T-helper 17 cell (primary cell): ENCODE measurements at regions not wholly inside any gene's neighbourhood (a gene's known extent, or its start where the extent isn't known, plus 50 kb on each side); places are given as distances from the start of the nearest gene placed in this dataset.
"Not testable (repeated sequence)": the region's sequence is repeated elsewhere in the genome, so short reads cannot be mapped to it uniquely, and the experiment has no call there.

Source experiments
- ATAC-seq: fragments of 150-1000 bp; cut with Tn5 transposase; 2 replicates; pipeline ENCODE4 v1.10.0; 2021; ENCODE audit warnings: mild to moderate bottlenecking, moderate library complexity
- DNase-seq, 3 donors: peaks; one replicate each; pipeline versions ENCODE4 v3.0.0 to v3.0.0-alpha.2; 2020 to 2021
- H3K9me3 ChIP-seq: one replicate; pipeline ENCODE4 v1.7.0; 2013; ENCODE audit warnings: low read length, mild to moderate bottlenecking; ENCODE audit not compliant: control insufficient read depth, poor library complexity, severe bottlenecking
- H3K27ac Mint-ChIP-seq: one replicate; pipeline ENCODE4 v1.8.0; 2022; ENCODE audit warnings: mild to moderate bottlenecking, moderate library complexity, mixed read lengths
- H3K27me3 Mint-ChIP-seq: one replicate; pipeline ENCODE4 v1.8.0; 2022; ENCODE audit warnings: mixed read lengths
- H3K36me3 Mint-ChIP-seq: one replicate; pipeline ENCODE4 v1.8.0; 2022; ENCODE audit warnings: low read depth, mixed read lengths
- H3K4me1 Mint-ChIP-seq: one replicate; pipeline ENCODE4 v1.8.0; 2022; ENCODE audit warnings: mild to moderate bottlenecking, mixed read lengths
- H3K4me3 Mint-ChIP-seq: one replicate; pipeline ENCODE4 v1.8.0; 2022; ENCODE audit warnings: mild to moderate bottlenecking, moderate library complexity, mixed read lengths

GRCh38 chr18:55695091-55695490 lies 107.1 kb upstream of the TCF4 start:
- DNase-seq (no peak), ATAC-seq (no peak)
- Mint-ChIP-seq H3K4me3 (no peak overlapping the region), H3K4me1 (no peaks in the 10 kb centered on the region), H3K27me3 (no peaks in the 10 kb centered on the region), H3K27ac (no peak overlapping the region), H3K36me3 (no peaks in the 10 kb centered on the region)
- H3K9me3 ChIP-seq: no peaks in the 10 kb centered on the region

- no peak for ATAC-seq
- Mint-ChIP-seq H3K27ac (no peak overlapping the region), H3K27me3 (no peaks in the 10 kb centered on the region), H3K36me3 (no peaks in the 10 kb centered on the region), H3K4me1 (no peaks in the 10 kb centered on the region), H3K4me3 (no peak overlapping the region)
- no peak for DNase-seq
- no peaks in the 10 kb centered on the region for H3K9me3 ChIP-seq
These were observed 106.3 kb upstream of the TCF4 start for GRCh38 chr18:55694291-55694690.

- H3K4me1 Mint-ChIP-seq: no peaks in the 10 kb centered on the region
- ATAC-seq (no peak), DNase-seq (no peak)
- H3K4me3 Mint-ChIP-seq: no peak overlapping the region
- no peaks in the 10 kb centered on the region for H3K36me3 Mint-ChIP-seq
- H3K27ac Mint-ChIP-seq: no peak overlapping the region
- H3K9me3 ChIP-seq: no peaks in the 10 kb centered on the region
- H3K27me3 Mint-ChIP-seq: no peaks in the 10 kb centered on the region
These were observed 100.0 kb upstream of the TCF4 start for GRCh38 chr18:55688030-55688429.

GRCh38 chr18:55687106-55687505 lies 99.1 kb upstream of the TCF4 start:
- H3K27ac Mint-ChIP-seq: no peak overlapping the region

GRCh38 chr18:55685638-55686037 lies 97.6 kb upstream of the TCF4 start:
- Mint-ChIP-seq H3K4me1 (no peaks in the 10 kb centered on the region), H3K27me3 (no peaks in the 10 kb centered on the region), H3K27ac (no peak overlapping the region), H3K4me3 (no peak overlapping the region), H3K36me3 (no peaks in the 10 kb centered on the region)
- DNase-seq (no peak), ATAC-seq (no peak)
- no peaks in the 10 kb centered on the region for H3K9me3 ChIP-seq

More at GRCh38 chr18:55687106-55687505, 99.1 kb upstream of the TCF4 start:
- ATAC-seq (no peak), DNase-seq (no peak)
- Mint-ChIP-seq H3K4me1 (no peaks in the 10 kb centered on the region), H3K27me3 (no peaks in the 10 kb centered on the region), H3K36me3 (no peaks in the 10 kb centered on the region), H3K4me3 (no peak overlapping the region)
- no peaks in the 10 kb centered on the region for H3K9me3 ChIP-seq

- no peaks in the 10 kb centered on the region for H3K9me3 ChIP-seq
- no peaks in the 10 kb centered on the region for H3K4me1 Mint-ChIP-seq
- no peak overlapping the region for H3K4me3 Mint-ChIP-seq
- no peak overlapping the region for H3K27ac Mint-ChIP-seq
- no peak for ATAC-seq
- H3K36me3 Mint-ChIP-seq: no peaks in the 10 kb centered on the region
- no peak for DNase-seq
- no peaks in the 10 kb centered on the region for H3K27me3 Mint-ChIP-seq
These were observed 84.8 kb upstream of the TCF4 start for GRCh38 chr18:55672574-55673361.

GRCh38 chr18:55665506-55665905 lies 77.5 kb upstream of the TCF4 start:
- H3K36me3 Mint-ChIP-seq: peaks cover 3% of the 10 kb centered on the region

GRCh38 chr18:55664758-55665400 lies 76.9 kb upstream of the TCF4 start:
- not testable (repeated sequence) for H3K9me3 ChIP-seq, H3K36me3 Mint-ChIP-seq, H3K4me1 Mint-ChIP-seq, H3K27me3 Mint-ChIP-seq, ATAC-seq, DNase-seq, H3K4me3 Mint-ChIP-seq, H3K27ac Mint-ChIP-seq

More at GRCh38 chr18:55665506-55665905, 77.5 kb upstream of the TCF4 start:
- DNase-seq (no peak), ATAC-seq (no peak)
- H3K27me3 Mint-ChIP-seq: no peaks in the 10 kb centered on the region
- no peak overlapping the region for H3K27ac Mint-ChIP-seq
- H3K9me3 ChIP-seq: no peaks in the 10 kb centered on the region
- H3K4me1 Mint-ChIP-seq: no peaks in the 10 kb centered on the region
- H3K4me3 Mint-ChIP-seq: no peak overlapping the region

GRCh38 chr18:55663891-55664290 lies 75.9 kb upstream of the TCF4 start:
- no peaks in the 10 kb centered on the region for H3K9me3 ChIP-seq
- H3K27me3 Mint-ChIP-seq: no peaks in the 10 kb centered on the region

GRCh38 chr18:55658598-55658997 lies 70.6 kb upstream of the TCF4 start:
- Mint-ChIP-seq H3K4me1 (no peaks in the 10 kb centered on the region), H3K36me3 (no peaks in the 10 kb centered on the region)
- H3K9me3 ChIP-seq: no peaks in the 10 kb centered on the region

More at GRCh38 chr18:55663891-55664290, 75.9 kb upstream of the TCF4 start:
- Mint-ChIP-seq H3K36me3 (peaks cover 3% of the 10 kb centered on the region), H3K4me1 (no peaks in the 10 kb centered on the region), H3K27ac (no peak overlapping the region), H3K4me3 (no peak overlapping the region)
- ATAC-seq: no peak
- DNase-seq: no peak

GRCh38 chr18:55657572-55658331 lies 69.8 kb upstream of the TCF4 start:
- H3K4me3 Mint-ChIP-seq: no peak overlapping the region
- no peak overlapping the region for H3K27ac Mint-ChIP-seq
- no peaks in the 10 kb centered on the region for H3K9me3 ChIP-seq
- no peaks in the 10 kb centered on the region for H3K27me3 Mint-ChIP-seq
- DNase-seq (no peak), ATAC-seq (no peak)
- H3K36me3 Mint-ChIP-seq: no peaks in the 10 kb centered on the region
- H3K4me1 Mint-ChIP-seq: no peaks in the 10 kb centered on the region

More at GRCh38 chr18:55658598-55658997, 70.6 kb upstream of the TCF4 start:
- Mint-ChIP-seq H3K27me3 (no peaks in the 10 kb centered on the region), H3K4me3 (no peak overlapping the region), H3K27ac (no peak overlapping the region)
- no peak for ATAC-seq
- DNase-seq: no peak

GRCh38 chr18:55654986-55655385 lies 67.0 kb upstream of the TCF4 start:
- H3K9me3 ChIP-seq: no peaks in the 10 kb centered on the region
- H3K4me1 Mint-ChIP-seq: no peaks in the 10 kb centered on the region
- no peak overlapping the region for H3K4me3 Mint-ChIP-seq
- ATAC-seq (no peak), DNase-seq (no peak)
- no peaks in the 10 kb centered on the region for H3K36me3 Mint-ChIP-seq
- H3K27ac Mint-ChIP-seq: no peak overlapping the region
- no peaks in the 10 kb centered on the region for H3K27me3 Mint-ChIP-seq

GRCh38 chr18:55651236-55651635 lies 63.2 kb upstream of the TCF4 start:
- Mint-ChIP-seq H3K27ac (no peak overlapping the region), H3K4me1 (no peaks in the 10 kb centered on the region), H3K4me3 (no peak overlapping the region), H3K27me3 (no peaks in the 10 kb centered on the region), H3K36me3 (no peaks in the 10 kb centered on the region)
- ATAC-seq: no peak
- H3K9me3 ChIP-seq: no peaks in the 10 kb centered on the region
- no peak for DNase-seq
